CD14-positive monocyte (primary cell): ENCODE measurements at regions not wholly inside any gene's neighbourhood (a gene's known extent, or its start where the extent isn't known, plus 50 kb on each side); places are given as distances from the start of the nearest gene placed in this dataset.
A peak's percentile ranks its signal among the peaks of the same experiment; 100 is the strongest.

Experiments
- DNase-seq, 3 donors: peaks; one replicate each; pipeline ENCODE4 v3.0.0-alpha.2; 2011 to 2022
- H2AFZ ChIP-seq: 2 replicates; pipeline ENCODE4 v1.6.0; 2012; ENCODE audit warnings: mild to moderate bottlenecking, low read depth, low read length, inconsistent platforms; ENCODE audit not compliant: insufficient read depth, poor library complexity, severe bottlenecking
- H3K27ac ChIP-seq, 2 donors: 1 replicate in 1 of 2; 2 replicates in 1 of 2; pipeline ENCODE4 v1.5.1; 2012 to 2013; ENCODE audit warnings: low read length in 2 of 2, control low read depth in 1 of 2, inconsistent platforms in 1 of 2, low read depth in 1 of 2, mild to moderate bottlenecking in 1 of 2
- H3K27me3 ChIP-seq, 2 donors: one replicate each; pipeline versions ENCODE4 v1.6.0 to v1.6.1; 2011 to 2013; ENCODE audit warnings: low read length in 2 of 2; ENCODE audit not compliant: control insufficient read depth in 2 of 2, insufficient read depth in 2 of 2
- H3K36me3 ChIP-seq, 2 donors: replicated peaks in 1 of 2; 1 replicate in 1 of 2; 2 replicates in 1 of 2; pipeline versions ENCODE4 v1.5.1 to v1.6.1; 2012 to 2013; ENCODE audit warnings: low read length in 2 of 2, control low read depth in 1 of 2, inconsistent platforms in 1 of 2, mild to moderate bottlenecking in 1 of 2; ENCODE audit not compliant: insufficient read depth in 2 of 2, control insufficient read depth in 1 of 2
- H3K4me1 ChIP-seq, 2 donors: 1 replicate in 1 of 2; 2 replicates in 1 of 2; pipeline versions ENCODE4 v1.5.1 to v1.6.1; 2012 to 2013; ENCODE audit warnings: low read length in 2 of 2, control low read depth in 1 of 2, inconsistent platforms in 1 of 2, mild to moderate bottlenecking in 1 of 2, moderate library complexity in 1 of 2; ENCODE audit not compliant: insufficient read depth in 2 of 2, control insufficient read depth in 1 of 2
- H3K4me2 ChIP-seq: replicated peaks from 2 replicates; pipeline ENCODE3; 2012; ENCODE audit warnings: low read length, moderate library complexity, mild to moderate bottlenecking; ENCODE audit not compliant: poor library complexity, severe bottlenecking; ENCODE audit errors: extremely low read depth
- H3K4me3 ChIP-seq, 3 experiments: fragments of 200-600 bp in 1 of 3; sonication (generic) in 1 of 3; replicated peaks in 1 of 3; 1 replicate in 2 of 3; 2 replicates in 1 of 3; pipeline ENCODE4 v1.5.1; 2011 to 2013; ENCODE audit warnings: low read length in 3 of 3, mild to moderate bottlenecking in 3 of 3, control low read depth in 2 of 3, low read depth in 2 of 3, inconsistent platforms in 1 of 3, moderate library complexity in 1 of 3
- H3K79me2 ChIP-seq: 2 replicates; pipeline ENCODE4 v1.6.0; 2012; ENCODE audit warnings: mild to moderate bottlenecking, control low read depth, inconsistent platforms, low read length, moderate library complexity; ENCODE audit not compliant: insufficient read depth
- H3K9ac ChIP-seq: 2 replicates; pipeline ENCODE4 v1.6.0; 2017; ENCODE audit warnings: low read length, mild to moderate bottlenecking; ENCODE audit not compliant: insufficient read depth, poor library complexity, severe bottlenecking
- H3K9me3 ChIP-seq, 2 donors: replicated peaks in 1 of 2; 1 replicate in 1 of 2; 2 replicates in 1 of 2; pipeline versions ENCODE4 v1.5.1 to v1.6.1; 2012 to 2013; ENCODE audit warnings: low read length in 2 of 2, control low read depth in 1 of 2; ENCODE audit not compliant: control insufficient read depth in 1 of 2, insufficient read depth in 1 of 2
- H4K20me1 ChIP-seq: 2 replicates; pipeline ENCODE4 v1.6.0; 2012; ENCODE audit warnings: mild to moderate bottlenecking, low read length, control low read depth, moderate library complexity; ENCODE audit not compliant: insufficient read depth
- H3K27ac Mint-ChIP-seq, 7 donors: one replicate each; pipeline ENCODE4 v1.8.0; 2020; ENCODE audit warnings: mild to moderate bottlenecking in 7 of 7, mixed read lengths in 7 of 7, moderate library complexity in 6 of 7, inconsistent platforms in 2 of 7
- H3K27me3 Mint-ChIP-seq, 3 donors: one replicate each; pipeline ENCODE4 v1.8.0; 2021 to 2022; ENCODE audit warnings: low read depth in 3 of 3, mild to moderate bottlenecking in 3 of 3, mixed read lengths in 3 of 3, moderate library complexity in 3 of 3, inconsistent platforms in 1 of 3
- H3K36me3 Mint-ChIP-seq, 2 donors: one replicate each; pipeline ENCODE4 v1.8.0; 2020; ENCODE audit warnings: mixed read lengths in 2 of 2, inconsistent platforms in 1 of 2, mild to moderate bottlenecking in 1 of 2
- H3K4me1 Mint-ChIP-seq: one replicate; pipeline ENCODE4 v1.8.0; 2020; ENCODE audit warnings: mild to moderate bottlenecking, mixed read lengths
- H3K4me3 Mint-ChIP-seq, 2 donors: one replicate each; pipeline ENCODE4 v1.8.0; 2020; ENCODE audit warnings: mild to moderate bottlenecking in 2 of 2, mixed read lengths in 2 of 2, moderate library complexity in 1 of 2
- H3K9me3 Mint-ChIP-seq, 7 donors: one replicate each; pipeline ENCODE4 v1.8.0; 2020 to 2022; ENCODE audit warnings: mixed read lengths in 7 of 7, mild to moderate bottlenecking in 6 of 7, moderate library complexity in 6 of 7, inconsistent platforms in 2 of 7
- CTCF ChIP-seq: fragments of 200-600 bp; IDR thresholded peaks from one replicate; pipeline ENCODE4 v1.8.0; 2022; ENCODE audit warnings: antibody characterized with exemption, mild to moderate bottlenecking
- WGBS: methylation state at CpG from one replicate; pipeline ENCODE4 v1.1.5; 2013; ENCODE audit warnings: missing lambda C conversion rate; ENCODE audit not compliant: insufficient coverage; 5-methylcytosine and 5-hydroxymethylcytosine counted together
- intact Hi-C, 2 donors: fragments of 100-400 bp; cut with micrococcal nuclease; formaldehyde crosslinking; loops; one replicate each; pipeline versions ENCODE4 v1.15.0 to v1.15.1; 2023

- Histone ChIP-seq H4K20me1 (peaks cover 60% of the 10 kb centered on the region), H3K4me3 (no peak overlapping the region), H3K27ac (no peak overlapping the region), H3K9me3 (no peaks in the 10 kb centered on the region), H3K27me3 (no peaks in the 10 kb centered on the region), H3K79me2 (peaks cover 7% of the 10 kb centered on the region), H2AFZ (no peak overlapping the region), H3K4me1 (no peaks in the 10 kb centered on the region), H3K9ac (no peak overlapping the region), H3K36me3 (peaks cover 0 to 11% of the 10 kb centered on the region in 2 donors), H3K4me2 (no peak overlapping the region)
- intact Hi-C loops, result no loop called here
- no peak for TF ChIP-seq CTCF
- DNase-seq, result no peak
- Mint-ChIP-seq H3K4me1 (peaks cover 20% of the 10 kb centered on the region), H3K4me3 (no peak overlapping the region), H3K9me3 (no peaks in the 10 kb centered on the region), H3K36me3 (peaks cover 25 to 40% of the 10 kb centered on the region in 2 donors), H3K27me3 (no peaks in the 10 kb centered on the region), H3K27ac (peak overlapping the region in 2 of 7 donors; percentile 46 to 68)
- no CpG with 5 or more reads among the region's 2 CpGs for WGBS
Measured at GRCh38 chr14:71487941-71488340, 444.3 kb upstream of the RGS6 start.

GRCh38 chr14:71488703-71489191 is 443.5 kb upstream of the RGS6 start:
- Mint-ChIP-seq H3K9me3 (no peaks in the 10 kb centered on the region), H3K36me3 (peaks cover 20 to 34% of the 10 kb centered on the region in 2 donors), H3K27me3 (peaks cover 0 to under 1% (median 0%) of the 10 kb centered on the region in 3 donors), H3K4me1 (peaks cover 15% of the 10 kb centered on the region), H3K27ac (no peak overlapping the region), H3K4me3 (no peak overlapping the region)
- Histone ChIP-seq H3K79me2 (peaks cover 7% of the 10 kb centered on the region), H3K27me3 (no peaks in the 10 kb centered on the region), H2AFZ (no peak overlapping the region), H3K9me3 (no peaks in the 10 kb centered on the region), H3K4me1 (no peaks in the 10 kb centered on the region), H4K20me1 (peaks cover 64% of the 10 kb centered on the region), H3K27ac (no peak overlapping the region), H3K4me2 (no peak overlapping the region), H3K4me3 (no peak overlapping the region), H3K36me3 (peaks cover 0 to 7% of the 10 kb centered on the region in 2 donors), H3K9ac (no peak overlapping the region)
- 100% methylated on average over 1 of the region's 4 CpGs for WGBS
- DNase-seq, result no peak
- intact Hi-C loops, result no loop called here
- TF ChIP-seq CTCF, result no peak
